ENCODE measurements at regions not wholly inside any gene's neighbourhood (a gene's known extent, or its start where the extent isn't known, plus 50 kb on each side); places are given as distances from the start of the nearest gene placed in this dataset.

DNA sequence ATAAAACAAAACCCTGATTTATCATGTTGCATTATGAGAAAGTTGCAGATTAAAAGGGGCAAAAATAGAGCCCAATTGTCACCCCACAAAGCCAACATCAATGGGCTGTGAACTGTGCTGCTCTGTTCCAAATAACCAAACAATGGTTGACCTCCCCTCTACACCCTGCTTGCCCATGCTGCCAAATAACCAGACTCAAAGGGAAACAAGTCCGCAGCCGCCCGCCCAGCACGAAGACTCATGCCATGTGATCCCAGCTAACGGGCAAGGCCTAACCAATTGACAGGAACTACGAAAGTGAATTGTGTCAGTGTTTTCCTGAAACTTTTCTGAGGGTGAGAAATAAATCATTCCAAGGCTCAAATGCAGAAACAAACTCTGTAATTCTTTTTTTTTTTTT lies 97.9 kb upstream of the RIOK3 start:
- TF ChIP-seq ZNF274 (IDR thresholded peaks at IDR 0.05; ENCODE audit: low read depth, low read length) (no peak), YY1 (IDR thresholded peaks at IDR 0.05; ENCODE audit: insufficient read depth, insufficient read length) (no peak)

Data from NT2/D1 (cell line).